GM08714 (cell line): ENCODE measurements at regions not wholly inside any gene's neighbourhood (a gene's known extent, or its start where the extent isn't known, plus 50 kb on each side); places are given as distances from the start of the nearest gene placed in this dataset.

Experiments used
- H3K4me3 ChIP-seq: fragments of 200-500 bp; sonication (Bioruptor generic); 2 replicates; pipeline ENCODE4 v1.5.1; 2014; ENCODE audit warnings: mild to moderate bottlenecking, low read length, inconsistent platforms
- ZNF274 ChIP-seq: IDR thresholded peaks from 2 replicates; pipeline ENCODE4 v1.6.1; 2012; ENCODE audit warnings: mild to moderate bottlenecking, low read depth, low read length

DNA sequence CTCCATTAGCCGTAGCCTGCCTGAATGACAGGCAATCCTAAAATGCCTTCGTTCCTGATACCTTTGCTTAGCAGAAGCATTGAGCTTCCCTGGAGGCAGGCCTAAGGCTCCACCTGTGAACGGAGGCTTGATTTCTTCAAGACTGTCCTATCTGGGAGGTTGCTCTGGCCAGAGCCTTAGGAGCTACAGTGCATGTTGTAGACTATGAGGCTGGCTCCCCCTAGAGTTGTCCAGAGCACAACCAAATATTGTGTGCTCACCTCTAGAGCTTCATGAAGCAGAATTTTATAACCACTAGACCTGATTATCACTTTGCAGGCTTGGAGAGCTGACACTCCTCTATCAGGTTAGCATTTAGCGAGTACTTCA, 217.8 kb downstream of the MAFB start:
- H3K4me3 ChIP-seq = no peak overlapping the region
- no peak for TF ChIP-seq ZNF274

DNA sequence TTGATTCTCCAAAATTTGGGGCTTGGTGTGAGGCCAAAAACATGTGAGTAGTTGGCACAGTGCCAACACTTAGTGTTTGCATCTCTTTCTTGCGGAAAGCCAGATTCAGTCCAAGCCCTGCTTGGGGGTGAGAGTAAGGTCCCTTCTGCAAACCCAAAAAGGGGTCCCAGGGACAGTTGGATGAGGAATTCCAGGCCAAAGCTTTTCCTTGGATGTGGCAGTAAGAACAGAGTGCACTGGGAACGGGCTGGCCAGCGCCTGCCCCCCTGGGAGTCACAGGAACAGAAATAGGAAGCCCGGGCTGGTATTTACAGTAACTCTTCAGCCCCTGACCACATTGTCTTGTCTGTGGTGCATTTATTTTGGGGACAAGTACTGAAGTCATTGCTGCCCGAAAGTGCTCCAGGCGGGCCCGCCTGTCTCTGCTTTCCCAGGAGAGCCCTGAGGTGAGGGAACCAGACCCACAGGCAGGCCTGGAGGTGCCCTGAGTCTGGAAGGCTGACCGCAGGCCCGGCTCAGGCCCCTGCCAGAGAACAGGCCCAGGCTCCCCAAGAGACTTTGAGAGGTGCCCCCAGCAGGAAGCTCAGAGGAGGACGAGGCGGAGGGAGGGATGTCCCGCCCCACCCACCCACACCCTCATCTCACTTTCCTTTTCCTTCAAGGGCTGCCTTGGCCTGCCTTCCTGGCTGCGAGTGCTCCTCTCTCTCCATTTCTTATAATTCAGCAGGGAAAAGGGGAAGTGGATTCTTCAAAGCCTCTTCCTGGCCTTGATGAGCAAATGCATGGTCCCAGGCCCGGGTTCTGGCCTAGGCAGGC, 218.4 kb downstream of the MAFB start:
- H3K4me3 ChIP-seq = no peak overlapping the region
- no peak for TF ChIP-seq ZNF274

DNA sequence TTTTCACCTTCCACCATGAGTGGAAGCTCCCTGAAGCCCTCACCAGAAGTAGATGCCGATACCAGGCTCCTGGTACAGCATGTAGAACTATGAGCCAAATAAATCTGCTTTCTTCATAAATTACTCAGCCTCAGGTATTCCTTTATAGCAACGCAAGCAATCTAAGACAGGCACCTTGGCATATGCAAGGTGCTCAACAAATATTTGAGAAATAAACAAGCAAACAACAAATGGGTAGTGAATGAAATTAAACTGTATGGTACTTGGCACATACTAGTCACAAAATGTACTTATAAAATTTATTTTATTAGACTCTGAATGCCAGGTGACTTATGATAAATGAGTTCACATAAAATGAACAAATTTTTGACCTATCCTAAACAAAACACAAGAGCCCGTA, 220.3 kb downstream of the MAFB start:
- TF ChIP-seq ZNF274 = no peak
- no peak overlapping the region for H3K4me3 ChIP-seq

DNA sequence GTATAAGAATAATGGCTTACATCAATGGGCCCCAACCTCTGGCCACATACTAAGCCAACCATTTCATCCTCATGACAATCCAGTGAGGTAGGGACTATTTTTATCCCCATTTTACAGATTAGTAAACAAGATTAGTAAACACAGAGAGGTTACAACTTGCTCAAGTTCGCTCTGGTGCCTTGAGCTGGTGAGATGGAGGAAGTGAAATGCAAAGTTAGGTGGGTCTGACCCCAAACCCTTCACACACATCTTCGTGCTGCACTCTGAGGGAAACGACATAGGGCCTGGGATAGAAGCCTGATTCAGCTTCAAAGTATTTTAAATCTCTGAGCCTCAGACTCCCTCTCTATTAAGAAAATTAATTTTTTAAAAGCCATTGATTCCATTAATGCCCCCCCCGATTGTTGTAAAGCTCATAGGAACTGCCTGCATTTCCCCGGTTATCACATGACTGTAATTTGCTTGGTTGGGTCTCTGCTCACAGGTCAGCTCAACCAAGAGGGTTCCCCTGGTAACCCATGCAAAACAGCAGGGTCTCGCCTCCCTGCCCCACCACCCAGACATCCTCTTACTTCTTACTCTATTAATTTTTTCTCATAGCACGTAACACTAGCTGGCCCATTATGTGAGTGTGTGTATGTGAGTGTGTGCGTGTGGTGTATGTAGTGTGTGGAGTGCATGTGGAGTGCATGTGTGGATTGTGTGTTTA, 221.2 kb downstream of the MAFB start:
- H3K4me3 ChIP-seq = no peak overlapping the region
- no peak for TF ChIP-seq ZNF274

DNA sequence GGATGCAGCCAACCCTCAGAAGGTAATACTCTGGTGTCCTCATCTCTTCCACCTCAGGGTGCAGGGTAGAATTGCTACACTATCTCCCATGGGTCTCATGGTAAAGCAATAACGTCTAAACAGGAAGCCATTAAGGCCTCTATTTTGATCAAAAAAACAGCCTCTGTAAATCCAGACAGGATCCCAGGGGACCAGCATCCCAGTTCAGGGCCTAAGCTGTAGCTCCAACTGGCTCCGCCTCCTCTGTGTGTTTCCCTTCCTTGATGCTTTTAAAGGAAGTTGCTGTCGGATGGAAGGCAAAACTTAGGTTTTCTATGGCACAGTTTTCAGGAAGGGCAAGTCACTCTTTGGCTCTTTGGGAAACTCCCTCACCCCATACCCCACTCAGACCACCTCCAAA, 222.0 kb downstream of the MAFB start:
- TF ChIP-seq ZNF274 = no peak
- no peak overlapping the region for H3K4me3 ChIP-seq

DNA sequence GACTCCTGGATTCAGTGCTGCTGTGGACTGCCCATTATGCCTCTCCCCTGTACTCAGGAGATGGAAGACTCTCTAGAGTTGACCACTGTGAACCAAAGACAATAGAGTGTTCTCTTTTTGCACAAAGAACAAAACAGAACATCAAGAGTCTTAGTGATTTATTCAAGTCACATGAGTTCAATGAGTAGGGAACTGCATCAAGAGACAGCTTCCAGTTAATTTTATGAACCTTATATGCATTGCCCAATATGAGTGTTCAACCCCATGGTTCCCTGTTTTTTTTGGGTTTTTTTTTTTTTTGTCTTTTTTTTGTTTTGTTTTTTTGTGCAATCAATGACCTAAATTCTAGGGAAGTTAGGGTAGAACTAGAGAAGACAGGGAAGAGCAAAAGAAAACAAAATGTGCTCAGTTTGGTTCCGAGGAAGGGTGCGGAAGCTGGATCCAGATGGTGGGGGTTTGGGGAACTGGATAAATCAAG, 224.3 kb downstream of the MAFB start:
- no peak for TF ChIP-seq ZNF274
- H3K4me3 ChIP-seq = no peak overlapping the region

DNA sequence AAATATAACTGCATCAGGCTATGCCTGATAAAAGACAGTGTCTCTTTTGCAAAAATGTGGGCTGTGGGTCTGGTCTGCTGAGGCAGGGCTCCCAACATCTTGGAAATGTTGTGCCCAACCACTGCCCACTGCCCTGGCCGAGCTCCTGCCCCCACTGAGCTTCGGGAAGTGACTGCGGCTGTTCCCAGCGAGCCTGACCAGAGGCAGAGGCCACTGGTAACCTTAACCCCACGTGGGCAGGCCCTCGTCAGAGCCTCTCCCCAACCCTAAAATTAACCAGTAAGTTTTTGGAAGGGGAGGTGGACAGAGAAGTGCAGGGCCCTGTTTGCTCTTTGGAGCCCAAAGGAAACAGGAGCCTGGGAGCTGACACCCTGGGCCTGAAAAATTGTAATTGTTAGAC, 225.9 kb downstream of the MAFB start:
- no peak overlapping the region for H3K4me3 ChIP-seq
- TF ChIP-seq ZNF274 = no peak

DNA sequence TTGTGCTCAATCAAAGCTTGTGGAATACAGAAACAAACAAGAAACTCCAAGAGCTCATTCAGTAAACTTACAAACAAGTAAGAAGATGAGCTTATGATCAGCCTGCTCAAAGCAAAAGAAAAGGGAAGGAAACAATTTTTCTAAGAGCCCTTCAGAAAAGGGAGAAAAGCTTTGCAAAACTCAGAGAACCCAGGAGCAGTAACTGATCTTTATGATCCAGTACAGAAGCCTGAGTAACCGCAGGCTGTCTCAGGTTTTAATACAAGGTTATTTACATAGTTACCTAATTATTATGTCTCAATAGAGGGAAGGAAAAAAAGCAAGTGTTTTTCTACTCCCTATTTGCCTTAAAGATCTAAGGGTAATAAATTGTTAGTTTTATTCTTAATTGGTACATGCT, 226.5 kb downstream of the MAFB start:
- TF ChIP-seq ZNF274 = no peak
- no peak overlapping the region for H3K4me3 ChIP-seq

DNA sequence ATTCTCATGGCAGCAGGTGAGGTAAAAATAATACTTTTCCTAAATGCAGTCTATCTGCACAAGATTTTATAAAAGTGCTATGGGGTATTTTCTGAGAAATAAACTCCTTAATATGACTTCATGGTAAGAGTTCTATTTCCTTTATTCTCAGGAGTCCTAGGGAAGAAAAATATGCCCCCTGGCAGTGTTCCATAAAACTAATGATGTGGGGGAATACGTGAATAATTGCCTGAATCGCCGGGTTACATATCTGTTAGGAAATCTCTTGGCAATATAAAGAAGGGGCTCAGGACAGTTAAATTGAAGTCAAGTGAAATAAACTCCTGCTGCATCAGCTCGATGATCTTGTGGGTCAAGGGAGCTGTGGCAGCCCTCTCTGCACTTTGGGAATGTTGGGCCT, 229.7 kb downstream of the MAFB start:
- no peak for TF ChIP-seq ZNF274
- H3K4me3 ChIP-seq = no peak overlapping the region

DNA sequence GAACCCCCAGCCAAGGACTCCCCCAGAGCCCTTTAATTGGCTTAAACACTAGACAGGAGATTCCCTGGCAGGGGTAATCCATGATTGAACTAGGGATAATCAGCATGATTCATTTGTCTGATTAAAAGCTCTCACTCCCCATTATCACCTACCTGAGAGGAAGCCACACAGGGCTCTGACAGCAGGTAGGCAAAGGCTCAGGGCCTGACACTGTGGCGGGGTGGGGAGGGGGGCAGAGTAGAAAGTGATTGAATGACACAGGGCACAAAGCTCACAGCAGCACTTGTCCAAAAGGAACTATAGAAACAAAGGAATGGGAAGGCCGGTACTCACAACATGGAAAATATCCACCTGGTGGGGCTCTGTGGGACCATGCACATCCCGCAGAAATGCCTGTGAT, 231.6 kb downstream of the MAFB start:
- no peak for TF ChIP-seq ZNF274

DNA sequence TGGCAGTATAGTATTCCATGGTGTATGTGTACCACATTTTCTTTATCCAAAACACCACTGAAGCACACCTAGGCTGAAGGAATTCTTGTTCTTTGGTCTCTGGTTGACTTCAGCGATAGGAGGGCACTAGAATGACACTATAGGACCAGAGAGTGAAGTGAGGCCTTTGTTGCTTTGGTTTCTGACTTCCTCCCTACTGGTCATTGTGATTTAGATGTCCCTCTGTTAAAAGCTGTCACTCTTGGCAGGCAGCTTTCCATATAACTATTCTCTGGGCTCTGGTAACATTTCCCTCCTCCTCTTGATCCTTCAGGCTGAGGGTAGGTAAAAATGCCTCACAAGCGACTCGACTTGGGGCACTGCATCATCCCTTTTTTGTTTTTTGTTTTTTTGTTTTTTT, 236.3 kb downstream of the MAFB start:
- TF ChIP-seq ZNF274 = no peak

More for the DNA sequence above, 231.6 kb downstream of the MAFB start:
- H3K4me3 ChIP-seq = no peak overlapping the region

DNA sequence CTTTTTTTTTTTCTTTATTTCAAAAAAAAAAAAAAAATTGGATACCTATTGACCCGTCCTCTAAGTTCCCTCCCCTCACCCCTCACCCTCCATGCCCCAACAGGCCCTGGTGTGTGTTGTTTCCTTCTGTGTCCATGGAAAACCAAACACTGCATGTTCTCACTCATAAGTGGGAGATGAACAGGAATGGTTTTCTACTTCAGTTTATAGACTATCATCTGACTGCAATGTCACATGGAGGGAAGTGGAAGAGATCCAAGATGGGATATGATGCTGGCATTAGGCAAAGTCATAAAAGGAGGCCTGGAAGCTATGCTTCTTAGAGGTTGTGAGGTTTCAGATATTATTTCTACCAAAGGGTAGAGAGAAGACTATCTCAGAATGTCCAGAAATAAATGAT, 237.5 kb downstream of the MAFB start:
- H3K4me3 ChIP-seq = no peak overlapping the region
- no peak for TF ChIP-seq ZNF274

More for the DNA sequence above, 236.3 kb downstream of the MAFB start:
- H3K4me3 ChIP-seq = no peak overlapping the region

DNA sequence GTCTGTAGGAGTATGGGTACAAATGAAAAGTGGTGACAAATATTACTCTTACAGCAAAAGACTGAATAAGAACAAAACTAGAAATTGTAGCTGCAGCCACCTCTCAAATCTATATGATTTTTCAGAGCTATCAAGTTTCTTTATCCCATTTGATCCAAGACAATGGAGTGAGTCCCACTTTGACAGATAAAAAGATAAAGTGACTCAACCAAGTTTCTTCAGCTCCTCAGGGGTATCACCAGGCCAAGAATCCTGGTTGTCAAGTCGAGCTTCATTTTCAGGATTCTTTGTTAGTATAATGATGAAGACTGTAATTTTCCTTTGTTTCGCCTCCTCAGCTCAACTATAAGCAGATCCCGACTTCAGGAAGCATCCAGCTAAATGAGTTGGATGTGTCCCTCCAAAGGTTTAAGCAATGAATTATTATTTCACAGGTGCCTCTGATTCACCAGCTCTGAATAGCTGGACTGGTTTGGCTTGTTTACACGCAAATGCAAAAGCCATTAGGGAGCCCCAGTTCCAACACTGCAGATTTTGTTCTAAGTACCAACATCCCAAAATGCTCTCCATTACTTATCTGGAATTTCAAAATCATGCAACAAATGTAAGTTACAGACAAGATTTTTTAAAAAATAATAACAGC, 238.9 kb downstream of the MAFB start:
- no peak overlapping the region for H3K4me3 ChIP-seq
- no peak for TF ChIP-seq ZNF274

DNA sequence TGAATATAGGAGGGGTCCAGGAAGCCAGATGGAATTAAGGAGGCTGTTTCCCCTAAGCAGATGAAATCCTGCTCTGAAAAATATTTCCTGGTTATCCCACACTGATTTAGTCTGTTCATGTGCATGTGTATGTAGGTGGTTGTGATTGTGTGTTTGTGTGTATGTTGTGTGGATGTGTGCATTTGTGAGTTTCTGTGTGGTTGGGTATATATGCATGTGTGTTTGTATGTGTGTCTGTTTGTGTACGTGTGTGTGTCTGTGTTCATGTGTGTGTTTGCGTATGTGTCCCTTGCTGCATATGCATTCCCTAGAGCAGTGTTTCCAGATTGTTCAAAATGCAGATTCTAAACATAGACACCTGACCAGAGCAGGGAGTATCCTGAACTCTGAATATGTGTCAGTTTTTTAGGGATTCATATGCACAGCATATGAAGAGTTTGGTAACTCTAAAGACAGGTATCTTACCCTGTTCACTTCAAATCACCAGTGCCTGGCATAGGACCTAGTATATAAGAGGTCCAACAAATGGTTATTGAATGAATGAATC, 239.8 kb downstream of the MAFB start:
- no peak for TF ChIP-seq ZNF274

More for the DNA sequence above, 239.8 kb downstream of the MAFB start:
- no peak overlapping the region for H3K4me3 ChIP-seq
